Mucosa of rectum (tissue), 2 donors: ENCODE measurements at regions not wholly inside any gene's neighbourhood (a gene's known extent, or its start where the extent isn't known, plus 50 kb on each side); places are given as distances from the start of the nearest gene placed in this dataset.
"Not testable (repeated sequence)": the region's sequence is repeated elsewhere in the genome, so short reads cannot be mapped to it uniquely, and the experiment has no call there.

Source experiments
- H3K27ac ChIP-seq, 2 donors: one replicate each; pipeline ENCODE4 v1.7.0; 2013; ENCODE audit warnings: inconsistent platforms in 2 of 2, low read depth in 2 of 2, low read length in 2 of 2
- H3K27me3 ChIP-seq, 2 donors: one replicate each; pipeline ENCODE4 v1.7.0; 2013; ENCODE audit warnings: low read length in 2 of 2; ENCODE audit not compliant: control insufficient read depth in 2 of 2, insufficient read depth in 2 of 2
- H3K36me3 ChIP-seq, 2 donors: one replicate each; pipeline ENCODE4 v1.7.0; 2013; ENCODE audit warnings: low read length in 2 of 2; ENCODE audit not compliant: control insufficient read depth in 2 of 2, insufficient read depth in 2 of 2
- H3K4me1 ChIP-seq, 2 donors: one replicate each; pipeline ENCODE4 v1.7.0; 2013; ENCODE audit warnings: low read length in 2 of 2, mild to moderate bottlenecking in 1 of 2; ENCODE audit not compliant: control insufficient read depth in 2 of 2, insufficient read depth in 2 of 2
- H3K4me3 ChIP-seq, 2 donors: one replicate each; pipeline ENCODE4 v1.7.0; 2013; ENCODE audit warnings: low read length in 2 of 2
- H3K9ac ChIP-seq, 2 donors: one replicate each; pipeline ENCODE4 v1.7.0; 2013; ENCODE audit warnings: low read length in 2 of 2, low read depth in 1 of 2, mild to moderate bottlenecking in 1 of 2
- H3K9me3 ChIP-seq, 2 donors: one replicate each; pipeline ENCODE4 v1.7.0; 2013; ENCODE audit warnings: low read length in 2 of 2; ENCODE audit not compliant: control insufficient read depth in 2 of 2
- donor health status: healthy.
- donor health status: Normal muscosa, but diverticular disease.

DNA sequence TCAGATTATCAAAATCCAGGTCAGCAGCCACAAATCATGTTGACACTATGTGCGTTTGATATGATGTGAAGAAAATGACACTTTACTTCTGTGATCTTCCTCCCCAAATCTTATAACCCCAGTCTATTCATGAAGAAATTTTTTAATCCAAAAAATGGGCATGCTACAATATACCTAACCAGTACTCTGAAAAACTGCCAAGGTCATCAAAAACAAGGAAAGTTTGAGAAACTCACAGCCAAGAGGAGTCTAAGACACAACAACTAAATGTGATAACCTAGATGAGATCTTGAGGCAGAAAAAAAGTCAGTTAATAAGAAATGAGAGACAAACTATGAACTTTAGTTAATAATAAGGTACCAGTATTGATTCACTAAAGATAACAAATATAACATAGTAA is 200.6 kb upstream of the IRAK1BP1 start:
- no peak overlapping the region for H3K9ac ChIP-seq
- H3K4me3 ChIP-seq = no peak overlapping the region
- H3K27me3 ChIP-seq = no peaks in the 10 kb centered on the region
- H3K36me3 ChIP-seq = no peaks in the 10 kb centered on the region
- no peaks in the 10 kb centered on the region for H3K4me1 ChIP-seq
- H3K27ac ChIP-seq = no peak overlapping the region
- H3K9me3 ChIP-seq = no peaks in the 10 kb centered on the region

DNA sequence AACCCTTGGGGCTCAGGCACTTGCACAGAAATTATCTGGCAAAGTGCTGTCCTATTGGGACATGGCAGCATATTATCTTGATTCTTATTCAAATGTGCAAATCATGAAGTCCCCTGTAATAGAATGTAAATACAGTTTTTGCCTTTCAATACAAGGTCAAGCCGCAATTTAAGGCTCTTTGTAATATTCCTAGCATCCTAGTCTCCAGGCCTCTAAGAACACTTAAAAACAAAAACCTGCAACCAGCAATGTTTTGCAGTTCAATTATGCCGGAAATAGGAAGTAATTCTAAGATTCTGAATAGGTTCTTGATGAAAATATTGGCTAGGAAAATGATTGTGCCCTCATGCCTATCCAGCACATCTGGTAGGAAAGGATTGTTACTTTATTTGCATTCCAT is 197.2 kb upstream of the IRAK1BP1 start:
- no peak overlapping the region for H3K27ac ChIP-seq
- no peak overlapping the region for H3K4me3 ChIP-seq
- no peaks in the 10 kb centered on the region for H3K36me3 ChIP-seq
- no peaks in the 10 kb centered on the region for H3K9me3 ChIP-seq
- no peaks in the 10 kb centered on the region for H3K4me1 ChIP-seq
- H3K9ac ChIP-seq = no peak overlapping the region
- H3K27me3 ChIP-seq = no peaks in the 10 kb centered on the region

DNA sequence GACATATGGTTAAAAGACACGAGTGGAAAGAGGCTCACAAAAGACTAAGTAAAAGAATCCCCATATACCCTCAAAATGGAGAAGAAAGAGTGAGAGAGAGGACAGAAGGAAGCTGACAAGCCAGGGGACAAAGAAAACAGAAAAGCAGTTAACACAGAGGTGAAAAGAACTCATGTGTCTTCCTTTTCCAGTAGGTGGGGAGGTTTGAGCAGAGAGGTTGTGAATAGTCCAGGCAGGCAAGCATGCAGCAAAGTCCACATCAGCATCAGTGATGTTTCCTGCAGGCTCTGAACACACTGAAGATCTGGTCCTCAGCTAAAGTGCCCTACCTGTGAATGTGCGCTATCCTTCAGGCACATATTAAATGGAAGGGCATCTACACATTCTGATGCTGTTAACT is 196.5 kb upstream of the IRAK1BP1 start:
- Histone ChIP-seq H3K4me1 (no peaks in the 10 kb centered on the region), H3K36me3 (no peaks in the 10 kb centered on the region), H3K27ac (no peak overlapping the region), H3K27me3 (no peaks in the 10 kb centered on the region), H3K9me3 (no peaks in the 10 kb centered on the region), H3K9ac (no peak overlapping the region), H3K4me3 (no peak overlapping the region)

DNA sequence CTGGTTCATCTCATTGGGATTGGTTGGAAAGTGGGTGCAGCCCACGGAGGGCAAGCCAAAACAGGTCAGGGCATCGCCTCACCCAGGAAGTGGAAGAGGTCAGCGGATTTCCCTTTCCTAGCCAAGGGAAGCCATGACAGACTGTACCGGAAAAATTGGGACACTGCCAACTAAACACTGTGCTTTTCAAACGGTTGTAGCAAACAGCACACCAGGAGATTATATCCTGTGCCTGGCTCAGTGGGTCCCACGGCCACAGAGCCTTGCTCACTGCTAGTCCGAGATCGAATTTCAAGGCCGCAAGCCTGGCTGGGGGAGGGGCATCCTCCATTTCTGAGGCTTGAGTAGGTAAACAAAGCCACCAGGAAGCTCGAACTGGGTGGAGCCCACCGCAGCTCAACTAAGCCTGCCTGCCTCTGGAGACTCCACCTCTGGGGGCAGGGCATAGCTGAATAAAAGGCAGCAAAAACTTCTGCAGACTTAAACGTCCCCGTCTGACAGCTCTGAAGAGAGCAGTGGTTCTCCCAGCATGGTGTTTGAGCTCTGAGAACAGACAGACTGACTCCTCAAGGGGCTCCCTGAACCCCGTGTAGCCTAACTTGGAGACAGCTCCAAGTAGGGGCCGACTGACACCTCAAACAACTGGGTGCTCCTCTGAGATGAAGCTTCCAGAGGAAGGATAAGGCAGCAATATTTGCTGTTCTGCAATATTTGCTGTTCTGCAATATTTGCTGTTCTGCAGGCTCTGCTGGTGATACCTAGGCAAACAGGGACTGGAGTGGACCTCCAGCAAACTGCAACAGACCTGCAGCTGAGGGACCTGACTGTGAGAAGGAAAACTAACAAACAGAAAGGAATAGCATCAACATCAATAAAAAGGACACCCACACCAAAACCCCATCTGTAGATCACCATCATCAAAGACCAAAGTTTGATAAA is 191.0 kb upstream of the IRAK1BP1 start:
- not testable (repeated sequence) for H3K27ac ChIP-seq, H3K4me1 ChIP-seq

GRCh38 chr6:78688668-78689067 is 178.7 kb upstream of the IRAK1BP1 start:
- H3K9me3 ChIP-seq = no peaks in the 10 kb centered on the region
- no peaks in the 10 kb centered on the region for H3K36me3 ChIP-seq
- no peaks in the 10 kb centered on the region for H3K27me3 ChIP-seq
- no peak overlapping the region for H3K27ac ChIP-seq
- no peaks in the 10 kb centered on the region for H3K4me1 ChIP-seq
- no peak overlapping the region for H3K9ac ChIP-seq
- no peak overlapping the region for H3K4me3 ChIP-seq

More for the DNA sequence above, 191.0 kb upstream of the IRAK1BP1 start:
- H3K9me3 ChIP-seq, H3K27me3 ChIP-seq, H3K9ac ChIP-seq, H3K36me3 ChIP-seq, H3K4me3 ChIP-seq: not testable (repeated sequence)

DNA sequence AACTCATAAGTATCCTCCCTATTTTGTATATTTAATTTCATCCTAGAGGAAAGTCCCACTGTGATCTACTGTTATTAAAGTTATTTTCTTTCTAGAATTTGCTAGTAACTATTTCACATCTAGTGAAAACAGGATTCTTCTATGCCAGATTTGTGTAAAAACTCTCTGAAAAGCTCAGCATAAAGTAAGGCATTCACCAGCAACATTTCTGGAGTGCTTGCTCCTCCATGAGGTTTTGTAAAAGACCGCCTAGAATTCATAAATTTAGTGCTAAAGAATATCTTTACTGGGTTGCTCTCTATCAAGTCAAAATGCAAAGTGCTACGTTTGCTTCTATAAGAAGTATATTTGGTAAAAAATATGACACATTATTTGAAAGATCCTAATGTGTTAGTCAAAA is 173.5 kb upstream of the IRAK1BP1 start:
- Histone ChIP-seq H3K4me1 (no peaks in the 10 kb centered on the region), H3K4me3 (no peak overlapping the region), H3K9me3 (no peaks in the 10 kb centered on the region), H3K27ac (no peak overlapping the region), H3K9ac (no peak overlapping the region), H3K27me3 (no peaks in the 10 kb centered on the region), H3K36me3 (no peaks in the 10 kb centered on the region)

DNA sequence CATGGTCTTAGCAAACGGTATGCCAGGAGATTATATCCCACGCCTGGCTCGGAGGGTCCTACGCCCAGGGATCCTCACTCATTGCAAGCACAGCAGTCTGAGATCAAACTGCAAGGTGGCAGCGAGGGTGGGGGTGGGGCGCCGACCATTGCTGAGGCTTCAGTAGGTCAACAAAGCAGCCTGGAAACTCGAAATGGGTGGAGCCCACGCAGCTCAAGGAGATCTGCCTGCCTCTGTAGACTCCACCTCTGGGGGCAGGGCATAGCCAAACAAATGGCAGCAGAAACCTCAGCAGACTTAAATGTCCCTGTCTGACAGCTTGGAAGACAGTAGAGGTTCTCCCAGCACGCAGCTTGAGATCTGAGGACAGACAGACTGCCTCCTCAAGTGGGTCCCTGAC is 172.7 kb upstream of the IRAK1BP1 start:
- H3K9me3 ChIP-seq, H3K9ac ChIP-seq, H3K27me3 ChIP-seq, H3K27ac ChIP-seq, H3K4me3 ChIP-seq, H3K4me1 ChIP-seq, H3K36me3 ChIP-seq: not testable (repeated sequence)

DNA sequence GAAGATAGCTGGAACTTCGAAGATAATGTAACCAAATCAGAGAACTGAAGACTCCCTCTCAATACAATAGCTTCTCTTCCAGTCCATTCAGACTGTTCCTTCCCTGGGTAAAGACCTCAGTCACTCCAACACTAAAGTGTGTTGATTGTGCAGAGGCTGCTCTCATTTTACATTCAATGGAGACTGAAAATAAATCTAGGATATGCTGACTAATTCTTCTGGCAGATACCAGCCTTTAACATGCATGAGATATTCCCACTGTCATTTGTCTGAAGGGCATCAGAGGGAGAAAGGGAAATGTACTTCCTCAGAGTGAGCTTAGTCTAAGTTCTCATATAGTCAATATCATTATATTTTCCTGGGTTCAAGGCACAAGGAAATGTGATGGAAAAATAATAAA is 166.4 kb upstream of the IRAK1BP1 start:
- Histone ChIP-seq H3K4me3 (no peak overlapping the region), H3K27ac (no peak overlapping the region), H3K9ac (no peak overlapping the region), H3K27me3 (no peaks in the 10 kb centered on the region), H3K4me1 (no peaks in the 10 kb centered on the region), H3K9me3 (no peaks in the 10 kb centered on the region), H3K36me3 (no peaks in the 10 kb centered on the region)

DNA sequence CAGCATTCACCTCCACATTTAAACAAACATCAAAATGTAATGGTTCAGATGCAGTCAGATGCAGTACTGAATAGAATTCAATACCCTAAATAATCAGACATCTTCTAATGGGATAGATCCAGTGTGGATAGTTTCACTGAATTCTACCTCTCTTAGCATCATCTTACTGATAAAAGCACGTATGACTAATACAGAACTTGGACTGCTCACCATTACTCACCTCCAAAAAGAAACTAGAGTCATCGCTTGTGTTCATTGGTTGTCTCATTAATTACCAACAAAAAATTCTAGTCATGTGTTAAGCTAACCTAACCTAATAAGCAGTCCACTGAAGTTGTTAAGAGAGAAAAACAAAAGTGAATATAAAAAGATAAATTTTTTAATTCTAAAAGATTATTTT is 165.9 kb upstream of the IRAK1BP1 start:
- Histone ChIP-seq H3K4me3 (no peak overlapping the region), H3K9me3 (no peaks in the 10 kb centered on the region), H3K9ac (no peak overlapping the region), H3K27me3 (no peaks in the 10 kb centered on the region), H3K4me1 (no peaks in the 10 kb centered on the region), H3K36me3 (no peaks in the 10 kb centered on the region), H3K27ac (no peak overlapping the region)

- Histone ChIP-seq H3K36me3 (no peaks in the 10 kb centered on the region), H3K27ac (no peak overlapping the region), H3K27me3 (no peaks in the 10 kb centered on the region), H3K9ac (no peak overlapping the region), H3K4me1 (no peaks in the 10 kb centered on the region), H3K9me3 (no peaks in the 10 kb centered on the region), H3K4me3 (no peak overlapping the region)
Measured at GRCh38 chr6:78709021-78709420, 158.3 kb upstream of the IRAK1BP1 start.
